Activated naive CD4-positive, alpha-beta T cell treated with anti-CD3 and anti-CD28 coated beads, Interleukin-2, amount 50 U/mL, for 24 hours (primary cell): ENCODE measurements at regions not wholly inside any gene's neighbourhood (a gene's known extent, or its start where the extent isn't known, plus 50 kb on each side); places are given as distances from the start of the nearest gene placed in this dataset.
"Not testable (repeated sequence)": the region's sequence is repeated elsewhere in the genome, so short reads cannot be mapped to it uniquely, and the experiment has no call there.

Source experiments
- H3K27ac Mint-ChIP-seq: one replicate; pipeline ENCODE4 v1.8.0; 2021; ENCODE audit warnings: mild to moderate bottlenecking, mixed read lengths
- H3K27me3 Mint-ChIP-seq: one replicate; pipeline ENCODE4 v1.8.0; 2021; ENCODE audit warnings: mixed read lengths
- H3K36me3 Mint-ChIP-seq: one replicate; pipeline ENCODE4 v1.8.0; 2021; ENCODE audit warnings: mixed read lengths
- H3K4me1 Mint-ChIP-seq: one replicate; pipeline ENCODE4 v1.8.0; 2021; ENCODE audit warnings: mixed read lengths
- H3K4me3 Mint-ChIP-seq: one replicate; pipeline ENCODE4 v1.8.0; 2021; ENCODE audit warnings: mild to moderate bottlenecking, mixed read lengths
- H3K9me3 Mint-ChIP-seq: one replicate; pipeline ENCODE4 v1.8.0; 2021; ENCODE audit warnings: mixed read lengths

DNA sequence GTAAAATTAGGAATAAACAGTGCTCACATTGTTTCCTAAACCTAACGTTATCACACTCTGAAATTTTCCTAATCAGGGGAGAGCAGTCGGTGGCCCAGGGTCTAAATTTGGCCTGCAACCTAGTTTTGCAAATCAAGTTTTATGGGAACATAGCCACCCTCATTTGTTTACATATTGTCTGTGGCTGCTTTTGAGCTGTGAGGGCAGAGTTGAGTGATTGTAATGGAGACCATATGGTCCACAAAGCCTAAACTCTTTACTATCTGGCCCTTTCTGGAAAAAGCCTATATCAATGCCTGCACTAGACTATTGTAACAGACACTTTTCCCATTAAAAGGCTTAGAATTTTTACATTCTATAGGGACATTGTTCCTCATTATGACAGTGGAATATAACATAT is 105.2 kb downstream of the VCY start:
- no peak overlapping the region for H3K27ac Mint-ChIP-seq
- H3K9me3 Mint-ChIP-seq, result no peaks in the 10 kb centered on the region
- no peaks in the 10 kb centered on the region for H3K4me1 Mint-ChIP-seq
- no peak overlapping the region for H3K4me3 Mint-ChIP-seq
- no peaks in the 10 kb centered on the region for H3K27me3 Mint-ChIP-seq
- H3K36me3 Mint-ChIP-seq, result peaks cover 2% of the 10 kb centered on the region

DNA sequence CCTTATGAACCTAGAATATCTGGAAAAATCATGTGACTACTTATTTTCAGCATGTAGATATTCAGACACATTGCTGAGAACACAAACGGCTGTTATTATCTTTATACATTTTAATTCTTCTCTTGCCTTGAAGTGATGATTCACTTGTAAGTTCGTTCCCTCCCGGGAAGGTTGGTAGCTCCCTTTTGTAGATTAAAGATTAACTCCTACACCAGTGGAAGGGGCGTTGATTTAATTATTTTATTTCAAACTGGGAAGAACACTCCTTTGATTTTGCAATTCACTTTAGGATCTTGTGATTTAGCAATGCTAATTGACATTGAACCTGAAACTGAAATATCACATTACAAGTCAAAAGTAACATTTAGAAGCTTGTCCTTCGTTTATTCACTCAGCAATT is 103.4 kb downstream of the VCY start:
- Mint-ChIP-seq H3K27me3 (no peaks in the 10 kb centered on the region), H3K36me3 (peaks cover under 1% of the 10 kb centered on the region), H3K4me1 (no peaks in the 10 kb centered on the region)

DNA sequence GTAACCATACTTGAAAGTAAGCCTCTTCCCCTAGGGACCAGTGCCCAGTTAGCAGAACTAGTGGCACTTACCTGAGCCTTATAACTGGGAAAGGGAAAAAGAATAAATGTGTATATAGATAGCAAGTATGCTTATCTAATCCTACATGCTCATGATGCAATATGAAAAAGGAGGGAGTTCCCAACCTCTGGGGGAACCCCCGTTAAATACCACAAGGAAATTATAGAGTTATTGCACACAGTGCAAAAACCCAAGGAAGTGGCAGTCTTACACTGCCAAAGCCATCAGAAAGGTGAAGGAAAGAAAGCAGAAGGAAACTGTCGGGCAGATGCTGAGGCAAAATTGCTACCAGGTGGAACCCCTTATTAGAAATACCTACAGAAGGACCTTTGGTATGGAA is 92.2 kb downstream of the VCY start:
- H3K27ac Mint-ChIP-seq, H3K4me1 Mint-ChIP-seq, H3K9me3 Mint-ChIP-seq, H3K36me3 Mint-ChIP-seq, H3K27me3 Mint-ChIP-seq, H3K4me3 Mint-ChIP-seq: not testable (repeated sequence)

More for the DNA sequence above, 103.4 kb downstream of the VCY start:
- Mint-ChIP-seq H3K27ac (no peak overlapping the region), H3K9me3 (no peaks in the 10 kb centered on the region), H3K4me3 (no peak overlapping the region)

DNA sequence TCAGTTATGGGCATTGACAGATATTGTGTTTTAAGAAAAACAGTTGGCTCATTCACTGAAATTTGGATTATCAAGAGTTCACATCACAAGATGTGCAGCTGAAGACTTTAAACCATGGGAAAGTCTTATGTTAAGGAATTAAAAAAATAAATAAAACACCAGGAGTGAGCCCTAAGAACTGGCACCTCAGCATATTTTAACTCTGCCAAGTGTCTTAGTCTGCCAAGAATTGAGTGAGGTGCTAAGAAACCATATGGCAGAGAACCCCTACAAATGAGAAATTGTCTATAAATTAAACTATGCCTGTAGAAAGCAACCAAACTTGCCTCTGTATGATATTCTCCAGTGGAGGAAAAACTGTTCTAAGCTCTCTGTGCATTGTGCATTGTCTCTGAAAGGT is 78.5 kb downstream of the VCY start:
- Mint-ChIP-seq H3K9me3 (no peaks in the 10 kb centered on the region), H3K36me3 (no peaks in the 10 kb centered on the region), H3K4me3 (no peak overlapping the region), H3K27ac (no peak overlapping the region), H3K4me1 (no peaks in the 10 kb centered on the region), H3K27me3 (no peaks in the 10 kb centered on the region)

DNA sequence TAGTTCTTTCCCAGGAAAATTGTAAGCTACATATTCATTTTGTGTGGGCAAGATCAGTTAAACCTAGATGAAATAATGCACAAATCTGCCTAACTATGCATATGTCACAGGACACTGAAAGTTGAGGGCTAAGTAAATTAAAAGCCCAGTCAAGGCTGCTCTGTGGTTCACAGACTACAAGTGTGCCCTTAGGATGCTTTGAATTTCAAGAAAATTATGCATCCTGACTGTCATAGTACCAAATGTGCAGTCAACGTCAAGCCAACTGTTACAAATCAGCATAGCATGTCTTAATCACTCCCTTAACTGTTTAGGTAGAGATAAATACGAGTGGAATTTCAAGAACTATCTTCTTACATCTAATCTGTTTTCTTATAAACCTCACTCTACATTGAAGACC is 55.8 kb downstream of the VCY start:
- not testable (repeated sequence) for H3K4me3 Mint-ChIP-seq, H3K27ac Mint-ChIP-seq, H3K9me3 Mint-ChIP-seq

More for the DNA sequence above, 55.8 kb downstream of the VCY start:
- H3K27me3 Mint-ChIP-seq, H3K4me1 Mint-ChIP-seq, H3K36me3 Mint-ChIP-seq: not testable (repeated sequence)
